Colonic mucosa (tissue), 4 donors: ENCODE measurements at regions not wholly inside any gene's neighbourhood (a gene's known extent, or its start where the extent isn't known, plus 50 kb on each side); places are given as distances from the start of the nearest gene placed in this dataset.

Experiments used
- DNase-seq: peaks from one replicate; pipeline ENCODE4 v3.0.0-alpha.2; 2020
- H3K27ac ChIP-seq: fragments of 200-600 bp; one replicate; pipeline ENCODE4 v1.8.0; 2021
- H3K27me3 ChIP-seq: fragments of 200-600 bp; one replicate; pipeline ENCODE4 v1.8.0; 2021
- H3K36me3 ChIP-seq: fragments of 200-600 bp; one replicate; pipeline ENCODE4 v1.8.0; 2021
- H3K4me1 ChIP-seq: fragments of 200-600 bp; one replicate; pipeline ENCODE4 v1.8.0; 2021; ENCODE audit warnings: mild to moderate bottlenecking
- H3K4me3 ChIP-seq: fragments of 200-600 bp; one replicate; pipeline ENCODE4 v1.8.0; 2021
- H3K9ac ChIP-seq, 2 donors: one replicate each; pipeline ENCODE4 v1.7.0; 2013; ENCODE audit warnings: control low read depth in 2 of 2, low read depth in 2 of 2, low read length in 2 of 2
- H3K9me3 ChIP-seq: fragments of 200-600 bp; one replicate; pipeline ENCODE4 v1.8.0; 2021
- intact Hi-C: fragments of 100-400 bp; cut with DNase I; formaldehyde crosslinking; loops from one replicate; pipeline ENCODE4 v1.14.1; 2022
- TF ChIP-seq, protein P1 (sequence below): fragments of 200-600 bp; IDR thresholded peaks from one replicate; pipeline ENCODE4 v1.8.0; 2022; ENCODE audit warnings: antibody characterized with exemption, mild to moderate bottlenecking
- donor health status: healthy.
- donor health status: DM: no; HTN: no; CAD: no.
- donor health status: DM: no; HTN: no; CAD: no.

DNA sequence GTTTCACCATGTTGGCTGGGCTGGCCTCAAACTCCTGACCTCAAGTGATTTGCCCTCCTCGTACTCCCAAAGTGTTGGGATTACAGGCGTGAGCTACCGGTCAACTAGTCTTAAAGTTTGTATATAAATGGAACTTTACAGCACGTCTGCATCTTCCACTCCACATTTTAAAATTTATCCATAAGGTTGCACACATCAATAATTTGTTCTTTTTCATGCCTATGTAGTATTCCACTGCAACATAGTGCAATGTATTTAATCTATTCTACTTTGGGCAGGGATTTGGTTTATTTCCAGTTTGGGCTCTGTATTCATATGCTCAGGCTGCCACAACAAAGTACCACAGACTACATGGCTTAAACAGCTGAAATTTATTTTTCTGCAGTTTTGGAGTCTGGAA, 90.0 kb downstream of the NPTX2 start:
- DNase-seq, result no peak
- no peak overlapping the region for H3K27ac ChIP-seq
- H3K4me1 ChIP-seq, result no peaks in the 10 kb centered on the region
- no peaks in the 10 kb centered on the region for H3K9me3 ChIP-seq
- H3K27me3 ChIP-seq, result no peaks in the 10 kb centered on the region
- H3K9ac ChIP-seq, result no peak overlapping the region
- H3K36me3 ChIP-seq, result no peaks in the 10 kb centered on the region
- intact Hi-C loops, result no loop called here
- TF ChIP-seq, protein P1, sequence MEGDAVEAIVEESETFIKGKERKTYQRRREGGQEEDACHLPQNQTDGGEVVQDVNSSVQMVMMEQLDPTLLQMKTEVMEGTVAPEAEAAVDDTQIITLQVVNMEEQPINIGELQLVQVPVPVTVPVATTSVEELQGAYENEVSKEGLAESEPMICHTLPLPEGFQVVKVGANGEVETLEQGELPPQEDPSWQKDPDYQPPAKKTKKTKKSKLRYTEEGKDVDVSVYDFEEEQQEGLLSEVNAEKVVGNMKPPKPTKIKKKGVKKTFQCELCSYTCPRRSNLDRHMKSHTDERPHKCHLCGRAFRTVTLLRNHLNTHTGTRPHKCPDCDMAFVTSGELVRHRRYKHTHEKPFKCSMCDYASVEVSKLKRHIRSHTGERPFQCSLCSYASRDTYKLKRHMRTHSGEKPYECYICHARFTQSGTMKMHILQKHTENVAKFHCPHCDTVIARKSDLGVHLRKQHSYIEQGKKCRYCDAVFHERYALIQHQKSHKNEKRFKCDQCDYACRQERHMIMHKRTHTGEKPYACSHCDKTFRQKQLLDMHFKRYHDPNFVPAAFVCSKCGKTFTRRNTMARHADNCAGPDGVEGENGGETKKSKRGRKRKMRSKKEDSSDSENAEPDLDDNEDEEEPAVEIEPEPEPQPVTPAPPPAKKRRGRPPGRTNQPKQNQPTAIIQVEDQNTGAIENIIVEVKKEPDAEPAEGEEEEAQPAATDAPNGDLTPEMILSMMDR, result no peak
- H3K4me3 ChIP-seq, result no peak overlapping the region

DNA sequence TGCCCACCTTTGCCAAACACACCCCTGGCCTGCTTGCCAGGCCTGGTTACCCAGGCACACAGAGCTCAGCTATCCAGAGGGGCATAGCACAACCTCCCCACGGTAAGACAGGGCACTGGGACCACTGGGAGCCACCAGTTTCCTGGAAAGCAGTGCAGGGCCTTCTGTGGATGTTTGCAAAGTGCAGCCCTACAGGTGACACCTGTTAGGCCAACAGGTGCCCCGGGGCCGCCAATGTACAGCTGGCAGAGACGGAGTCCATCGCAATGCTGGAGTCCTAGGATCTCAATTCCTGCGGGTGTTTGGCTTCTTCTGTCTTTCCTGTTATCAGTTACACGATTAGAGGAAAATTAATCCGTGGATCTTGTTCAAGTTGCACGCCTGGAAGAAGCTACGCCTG, 94.9 kb downstream of the NPTX2 start:
- TF ChIP-seq, protein P1, result no peak
- no peaks in the 10 kb centered on the region for H3K4me1 ChIP-seq
- no peaks in the 10 kb centered on the region for H3K36me3 ChIP-seq
- no peak for DNase-seq
- intact Hi-C loops, result no loop called here
- H3K9ac ChIP-seq, result no peak overlapping the region
- H3K4me3 ChIP-seq, result no peak overlapping the region
- H3K27ac ChIP-seq, result no peak overlapping the region
- H3K27me3 ChIP-seq, result no peaks in the 10 kb centered on the region
- H3K9me3 ChIP-seq, result no peaks in the 10 kb centered on the region

DNA sequence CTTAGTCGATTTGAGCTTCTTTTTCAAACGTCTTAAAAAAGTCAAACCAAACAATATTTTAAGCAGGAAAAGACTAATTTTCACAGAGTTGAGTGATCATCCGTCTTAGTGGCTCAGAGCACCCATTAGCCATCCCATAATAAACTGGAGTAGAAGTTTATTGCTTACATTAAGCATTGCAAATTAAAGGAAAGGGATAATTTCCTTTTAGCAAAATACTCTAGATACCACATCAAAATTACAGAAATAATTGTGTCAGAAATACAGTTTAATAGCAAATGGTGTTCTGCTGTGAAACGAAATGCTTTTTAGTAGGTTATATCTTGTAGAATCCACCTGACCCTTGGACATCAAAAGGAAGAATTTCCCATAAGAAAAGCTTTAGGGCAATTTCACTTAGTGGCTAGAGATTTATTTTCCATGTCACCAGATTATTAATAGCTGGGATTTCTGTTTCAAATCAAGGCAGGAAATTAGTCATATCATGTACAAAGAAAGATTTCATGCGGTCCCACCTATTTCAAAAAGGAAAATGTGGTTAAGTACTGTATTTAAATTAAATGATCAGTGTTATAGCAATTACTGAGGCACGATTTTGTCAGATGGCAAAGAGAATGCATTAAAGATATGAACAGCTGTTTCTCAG, 96.2 kb downstream of the NPTX2 start:
- intact Hi-C loops, result no loop called here
- no peak for DNase-seq
- TF ChIP-seq, protein P1, result no peak
- no peaks in the 10 kb centered on the region for H3K27me3 ChIP-seq
- no peaks in the 10 kb centered on the region for H3K36me3 ChIP-seq
- H3K9me3 ChIP-seq, result no peaks in the 10 kb centered on the region
- no peak overlapping the region for H3K9ac ChIP-seq
- no peak overlapping the region for H3K4me3 ChIP-seq
- no peaks in the 10 kb centered on the region for H3K4me1 ChIP-seq
- no peak overlapping the region for H3K27ac ChIP-seq

DNA sequence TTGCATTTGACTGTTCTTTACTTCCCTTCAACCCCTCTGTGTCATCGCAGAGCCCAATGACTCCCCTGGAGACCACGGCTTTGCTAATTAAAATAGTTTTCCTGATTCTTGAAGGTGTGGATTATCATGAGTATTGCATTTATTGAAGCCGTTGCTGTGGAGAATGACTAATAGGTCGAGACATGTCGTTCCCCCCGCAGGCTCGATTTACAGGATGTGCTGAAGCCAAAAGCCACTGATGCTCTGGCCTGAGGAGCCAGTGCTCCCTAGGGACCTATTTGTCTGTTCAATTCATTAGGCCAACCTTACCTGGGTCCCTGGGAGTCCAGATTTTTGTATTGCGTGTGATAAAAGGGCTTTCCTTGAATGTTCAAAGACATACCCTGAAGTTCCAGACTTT, 102.3 kb downstream of the NPTX2 start:
- H3K9me3 ChIP-seq, result no peaks in the 10 kb centered on the region
- no peak overlapping the region for H3K27ac ChIP-seq
- no peak overlapping the region for H3K9ac ChIP-seq
- TF ChIP-seq, protein P1, result no peak
- H3K27me3 ChIP-seq, result no peaks in the 10 kb centered on the region
- H3K4me1 ChIP-seq, result no peaks in the 10 kb centered on the region
- no peak for DNase-seq
- no peak overlapping the region for H3K4me3 ChIP-seq
- intact Hi-C loops, result no loop called here
- no peaks in the 10 kb centered on the region for H3K36me3 ChIP-seq

DNA sequence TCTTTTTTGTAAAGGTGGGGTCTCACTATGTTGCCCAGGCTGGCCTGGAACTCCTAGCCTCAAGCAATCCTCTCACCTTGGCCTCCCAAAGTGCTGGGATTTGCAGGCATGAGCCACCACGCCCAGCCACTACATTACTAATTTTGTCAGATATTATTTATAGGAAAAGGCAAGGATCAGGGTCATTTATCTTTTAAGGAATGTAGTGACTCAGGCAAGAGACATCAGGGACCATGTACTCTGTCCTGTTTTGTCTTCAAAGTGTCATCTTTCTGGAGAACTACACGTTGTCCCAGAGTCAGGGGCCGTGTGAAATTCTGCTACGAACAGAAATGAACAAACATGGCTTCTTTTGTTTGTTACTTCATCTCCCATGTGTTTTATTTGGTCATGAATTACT, 105.3 kb downstream of the NPTX2 start:
- DNase-seq, result no peak
- intact Hi-C loops, result no loop called here

More for the DNA sequence above, 105.3 kb downstream of the NPTX2 start:
- H3K27ac ChIP-seq, result no peak overlapping the region
- H3K4me3 ChIP-seq, result no peak overlapping the region
- H3K36me3 ChIP-seq, result no peaks in the 10 kb centered on the region
- H3K9ac ChIP-seq, result no peak overlapping the region
- TF ChIP-seq, protein P1, result no peak
- no peaks in the 10 kb centered on the region for H3K4me1 ChIP-seq
- no peaks in the 10 kb centered on the region for H3K9me3 ChIP-seq
- H3K27me3 ChIP-seq, result no peaks in the 10 kb centered on the region
